Right lobe of liver (tissue), 4 donors: ENCODE measurements at regions not wholly inside any gene's neighbourhood (a gene's known extent, or its start where the extent isn't known, plus 50 kb on each side); places are given as distances from the start of the nearest gene placed in this dataset.

ENCODE experiments used
- POLR2A ChIP-seq: fragments of 450-650 bp; IDR thresholded peaks from one replicate; pipeline ENCODE4 v1.6.1; 2017; ENCODE audit warnings: antibody characterized with exemption, mild to moderate bottlenecking
- TF ChIP-seq, protein P1 (sequence below), 4 donors: fragments of 200-600 bp in 3 of 4; fragments of 450-650 bp in 1 of 4; IDR thresholded peaks; one replicate each; pipeline versions ENCODE4 v1.5.1 to v1.8.0; 2016 to 2022; ENCODE audit warnings: antibody characterized with exemption in 4 of 4, mild to moderate bottlenecking in 2 of 4
- donor health status: DM: no; HTN: no; CAD: no.
- donor health status: DM: no; HTN: no; CAD: no.
- donor health status: DM: no; HTN: yes; CAD: no.

- TF ChIP-seq, protein P1, sequence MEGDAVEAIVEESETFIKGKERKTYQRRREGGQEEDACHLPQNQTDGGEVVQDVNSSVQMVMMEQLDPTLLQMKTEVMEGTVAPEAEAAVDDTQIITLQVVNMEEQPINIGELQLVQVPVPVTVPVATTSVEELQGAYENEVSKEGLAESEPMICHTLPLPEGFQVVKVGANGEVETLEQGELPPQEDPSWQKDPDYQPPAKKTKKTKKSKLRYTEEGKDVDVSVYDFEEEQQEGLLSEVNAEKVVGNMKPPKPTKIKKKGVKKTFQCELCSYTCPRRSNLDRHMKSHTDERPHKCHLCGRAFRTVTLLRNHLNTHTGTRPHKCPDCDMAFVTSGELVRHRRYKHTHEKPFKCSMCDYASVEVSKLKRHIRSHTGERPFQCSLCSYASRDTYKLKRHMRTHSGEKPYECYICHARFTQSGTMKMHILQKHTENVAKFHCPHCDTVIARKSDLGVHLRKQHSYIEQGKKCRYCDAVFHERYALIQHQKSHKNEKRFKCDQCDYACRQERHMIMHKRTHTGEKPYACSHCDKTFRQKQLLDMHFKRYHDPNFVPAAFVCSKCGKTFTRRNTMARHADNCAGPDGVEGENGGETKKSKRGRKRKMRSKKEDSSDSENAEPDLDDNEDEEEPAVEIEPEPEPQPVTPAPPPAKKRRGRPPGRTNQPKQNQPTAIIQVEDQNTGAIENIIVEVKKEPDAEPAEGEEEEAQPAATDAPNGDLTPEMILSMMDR (IDR thresholded peaks at IDR 0.05) = no peak
- TF ChIP-seq POLR2A = no peak
These were observed 234.3 kb upstream of the CD96 start for GRCh38 chr3:111307676-111308075.
